ENCODE measurements at regions not wholly inside any gene's neighbourhood (a gene's known extent, or its start where the extent isn't known, plus 50 kb on each side); places are given as distances from the start of the nearest gene placed in this dataset.

GRCh38 chr2:71827973-71828372 is 319.7 kb downstream of the CYP26B1 start (continued):
- no peak for TF ChIP-seq SALL2 (CRISPR knock-in tag; IDR thresholded peaks at IDR 0.05)
- TF ChIP-seq ZNF333 (CRISPR knock-in tag; IDR thresholded peaks at IDR 0.05; ENCODE audit: borderline replicate concordance): no peak
- TF ChIP-seq XRCC5 (optimal IDR thresholded peaks at IDR 0.05; ENCODE audit: low read length): no peak

GRCh38 chr2:71827524-71827901 is 320.1 kb downstream of the CYP26B1 start:
- CTCF ChIA-PET (ENCODE audit: low intra/inter-chr PET ratio, low total read pairs): no interaction called here
- no peak for ATAC-seq
- TF ChIP-seq ZNF790 (CRISPR knock-in tag; IDR thresholded peaks at IDR 0.05; ENCODE audit: borderline replicate concordance) (no peak), HDAC6 (IDR thresholded peaks at IDR 0.05; ENCODE audit: low read depth, low read length) (no peak), SYNCRIP (IDR thresholded peaks at IDR 0.05; ENCODE audit: insufficient read depth, low read depth, low read length) (no peak), ZNF329 (CRISPR knock-in tag; IDR thresholded peaks at IDR 0.05; ENCODE audit: low read depth) (no peak), TEF (CRISPR knock-in tag; IDR thresholded peaks at IDR 0.05) (no peak), GLI4 (CRISPR knock-in tag; IDR thresholded peaks at IDR 0.05; ENCODE audit: borderline replicate concordance) (no peak), THYN1 (CRISPR knock-in tag; IDR thresholded peaks at IDR 0.05; ENCODE audit: borderline replicate concordance, low read depth) (no peak), SMAD3 (CRISPR knock-in tag; IDR thresholded peaks at IDR 0.05) (no peak), ZNF382 (CRISPR knock-in tag; IDR thresholded peaks at IDR 0.05; ENCODE audit: borderline replicate concordance) (no peak), PTBP1 (IDR thresholded peaks at IDR 0.05; ENCODE audit: low read depth, low read length, poor library complexity, severe bottlenecking) (no peak), ZNF556 (CRISPR knock-in tag; IDR thresholded peaks at IDR 0.05; ENCODE audit: borderline replicate concordance) (no peak), ZNF567 (CRISPR knock-in tag; IDR thresholded peaks at IDR 0.05; ENCODE audit: borderline replicate concordance) (no peak), NCOA1 (CRISPR knock-in tag; IDR thresholded peaks at IDR 0.05) (no peak)

More at GRCh38 chr2:71827524-71827901, 320.1 kb downstream of the CYP26B1 start:
- H3K9ac ChIP-seq (ENCODE audit: insufficient read depth, low read depth, low read length): no peak overlapping the region
- no TSS peak for BruUV-seq (replicated peaks)
- H4K20me1 ChIP-seq (ENCODE audit: insufficient read depth, low read length): no peaks in the 10 kb centered on the region
- in situ Hi-C loops (cut with HindIII; ENCODE audit: extremely low pct_ligation_motif_present, low pct_unique_long_range_greater_than_20kb): no loop called here
- no peaks in the 10 kb centered on the region for H3K79me2 ChIP-seq (ENCODE audit: insufficient read depth, low read length)
- POLR2A ChIA-PET: no interaction called here
- no peak overlapping the region for H3K27ac ChIP-seq (ENCODE audit: extremely low read length, insufficient read depth, low read length)
- H3K9me3 ChIP-seq (ENCODE audit: low read length): no peaks in the 10 kb centered on the region
- intact Hi-C loops (cut with micrococcal nuclease; ENCODE audit: unreplicated experiment): no loop called here
- FAIRE-seq: no peak
- H2AFZ ChIP-seq (ENCODE audit: low read length): no peak overlapping the region
- no peaks in the 10 kb centered on the region for H3K4me1 ChIP-seq (ENCODE audit: insufficient read depth, low read length)
- no peak overlapping the region for H3K4me2 ChIP-seq (ENCODE audit: low read depth, low read length)
- no peaks in the 10 kb centered on the region for H3K36me3 ChIP-seq (replicated peaks in 1 of 2; ENCODE audit: control insufficient read depth in 1 of 2, insufficient read depth in 2 of 2, low read length in 2 of 2)
- 37% methylated on average over 6 of the region's 6 CpGs for WGBS (ENCODE audit: low lambda C conversion rate)
- peaks cover 3 to 41% of the 10 kb centered on the region in 2 experiments; a peak in 4 of 5 replicates for H3K27me3 ChIP-seq (ENCODE audit: control insufficient read depth in 1 of 2, insufficient read depth in 2 of 2, low read length in 2 of 2)
- DNase-seq (ENCODE audit: low spot score): no peak
- H3K4me3 ChIP-seq (replicated peaks in 1 of 3; ENCODE audit: insufficient read depth in 1 of 3, low read depth in 2 of 3, low read length in 3 of 3): no peak overlapping the region

Measured in HepG2 (cell line).